Fibroblast of villous mesenchyme (primary cell): ENCODE measurements at regions not wholly inside any gene's neighbourhood (a gene's known extent, or its start where the extent isn't known, plus 50 kb on each side); places are given as distances from the start of the nearest gene placed in this dataset.

Source experiments
- DNase-seq: peaks from one replicate; pipeline ENCODE4 v3.0.0-alpha.2; 2010; ENCODE audit warnings: low read depth
- H3K4me3 ChIP-seq: 2 replicates; pipeline ENCODE4 v1.5.1; 2011; ENCODE audit warnings: low read depth, mild to moderate bottlenecking, low read length
- CTCF ChIP-seq: IDR thresholded peaks from 2 replicates; pipeline ENCODE4 v1.5.1; 2012; ENCODE audit warnings: low read depth, mild to moderate bottlenecking, low read length; ENCODE audit not compliant: insufficient read depth

GRCh38 chr10:43982250-43982649 lies 333.6 kb upstream of the ZNF32 start:
- no peak for TF ChIP-seq CTCF
- no peak overlapping the region for H3K4me3 ChIP-seq
- no peak for DNase-seq

GRCh38 chr10:43981696-43982095 lies 333.0 kb upstream of the ZNF32 start:
- H3K4me3 ChIP-seq = no peak overlapping the region
- DNase-seq = no peak
- TF ChIP-seq CTCF = no peak

- no peak for TF ChIP-seq CTCF
- DNase-seq = peak; percentile 11
- H3K4me3 ChIP-seq = no peak overlapping the region
Measured at GRCh38 chr10:43981232-43981631, 332.6 kb upstream of the ZNF32 start.

GRCh38 chr10:43980715-43981114 lies 332.0 kb upstream of the ZNF32 start:
- DNase-seq = no peak
- no peak for TF ChIP-seq CTCF
- no peak overlapping the region for H3K4me3 ChIP-seq

- TF ChIP-seq CTCF = no peak
- DNase-seq = no peak
- no peak overlapping the region for H3K4me3 ChIP-seq
Measured at GRCh38 chr10:43980313-43980712, 331.6 kb upstream of the ZNF32 start.

- no peak for DNase-seq
- no peak for TF ChIP-seq CTCF
- H3K4me3 ChIP-seq = no peak overlapping the region
Measured at GRCh38 chr10:43979551-43979950, 330.9 kb upstream of the ZNF32 start.

GRCh38 chr10:43978936-43979335 lies 330.3 kb upstream of the ZNF32 start:
- no peak for TF ChIP-seq CTCF
- no peak overlapping the region for H3K4me3 ChIP-seq
- DNase-seq = no peak
